Astrocyte of the cerebellum (primary cell): ENCODE measurements at regions not wholly inside any gene's neighbourhood (a gene's known extent, or its start where the extent isn't known, plus 50 kb on each side); places are given as distances from the start of the nearest gene placed in this dataset.

ENCODE experiments used
- DNase-seq: peaks from one replicate; pipeline ENCODE4 v3.0.0-alpha.2; 2011; ENCODE audit warnings: low read depth
- H3K4me3 ChIP-seq: 2 replicates; pipeline ENCODE4 v1.5.1; 2011; ENCODE audit warnings: mild to moderate bottlenecking, low read depth, low read length, moderate library complexity
- in situ Hi-C: cut with HindIII; loops from 2 replicates; pipeline ENCODE4 v1.10.0; 2017; ENCODE audit warnings: low sequenced_read_pairs
- TF ChIP-seq, protein P1 (sequence below): IDR thresholded peaks from 2 replicates; pipeline ENCODE4 v1.5.1; 2012; ENCODE audit warnings: low read length, low read depth, moderate library complexity, mild to moderate bottlenecking; ENCODE audit errors: missing control alignments

DNA sequence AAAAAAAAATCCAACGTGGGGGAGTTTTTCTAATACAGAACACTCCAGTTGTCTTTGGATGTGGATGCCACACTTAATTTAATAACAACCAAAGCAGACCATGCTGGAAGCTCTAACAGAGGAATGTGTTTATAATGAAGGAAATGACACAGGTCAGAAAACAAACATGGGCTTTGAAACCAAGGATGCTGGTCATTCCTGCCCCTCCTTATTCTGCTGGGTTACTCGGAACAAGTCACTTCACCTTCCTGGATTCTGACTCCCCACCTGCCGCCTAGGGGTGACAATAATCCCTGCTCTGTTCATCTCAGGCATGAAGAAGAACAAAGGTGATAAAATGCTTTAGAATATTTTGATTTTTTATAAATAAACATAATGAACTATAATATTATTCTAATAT is 240.9 kb upstream of the ADAMTS9 start:
- in situ Hi-C loops: loop anchor here (5.0 kb wide), 1 partner anchor 56 kb away; no protein-coding TSS in a partner anchor
- H3K4me3 ChIP-seq: no peak overlapping the region
- no peak for DNase-seq
- TF ChIP-seq, protein P1, sequence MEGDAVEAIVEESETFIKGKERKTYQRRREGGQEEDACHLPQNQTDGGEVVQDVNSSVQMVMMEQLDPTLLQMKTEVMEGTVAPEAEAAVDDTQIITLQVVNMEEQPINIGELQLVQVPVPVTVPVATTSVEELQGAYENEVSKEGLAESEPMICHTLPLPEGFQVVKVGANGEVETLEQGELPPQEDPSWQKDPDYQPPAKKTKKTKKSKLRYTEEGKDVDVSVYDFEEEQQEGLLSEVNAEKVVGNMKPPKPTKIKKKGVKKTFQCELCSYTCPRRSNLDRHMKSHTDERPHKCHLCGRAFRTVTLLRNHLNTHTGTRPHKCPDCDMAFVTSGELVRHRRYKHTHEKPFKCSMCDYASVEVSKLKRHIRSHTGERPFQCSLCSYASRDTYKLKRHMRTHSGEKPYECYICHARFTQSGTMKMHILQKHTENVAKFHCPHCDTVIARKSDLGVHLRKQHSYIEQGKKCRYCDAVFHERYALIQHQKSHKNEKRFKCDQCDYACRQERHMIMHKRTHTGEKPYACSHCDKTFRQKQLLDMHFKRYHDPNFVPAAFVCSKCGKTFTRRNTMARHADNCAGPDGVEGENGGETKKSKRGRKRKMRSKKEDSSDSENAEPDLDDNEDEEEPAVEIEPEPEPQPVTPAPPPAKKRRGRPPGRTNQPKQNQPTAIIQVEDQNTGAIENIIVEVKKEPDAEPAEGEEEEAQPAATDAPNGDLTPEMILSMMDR: no peak

DNA sequence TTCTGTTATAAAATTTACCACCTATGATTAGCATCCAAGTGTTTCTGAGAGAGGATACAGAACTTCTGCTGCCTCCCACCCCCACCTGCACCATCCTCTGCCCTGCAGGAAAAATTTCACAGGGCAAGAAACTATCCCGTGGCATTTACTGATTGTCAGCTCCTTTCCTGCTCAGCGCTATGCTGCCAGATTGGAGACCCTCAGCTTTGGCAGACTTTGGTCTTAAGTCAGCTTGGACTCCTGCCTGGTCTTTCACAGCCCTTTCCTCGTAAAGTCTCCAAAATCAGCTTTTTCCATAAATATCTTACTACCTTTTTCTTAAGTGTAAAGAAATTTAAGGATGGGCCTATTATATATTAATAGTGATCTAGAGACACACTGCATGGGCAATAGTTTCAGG is 239.9 kb upstream of the ADAMTS9 start:
- no peak overlapping the region for H3K4me3 ChIP-seq
- DNase-seq: no peak
- TF ChIP-seq, protein P1: no peak
- in situ Hi-C loops: loop anchor here (5.0 kb wide), 1 partner anchor 55 kb away; no protein-coding TSS in a partner anchor

DNA sequence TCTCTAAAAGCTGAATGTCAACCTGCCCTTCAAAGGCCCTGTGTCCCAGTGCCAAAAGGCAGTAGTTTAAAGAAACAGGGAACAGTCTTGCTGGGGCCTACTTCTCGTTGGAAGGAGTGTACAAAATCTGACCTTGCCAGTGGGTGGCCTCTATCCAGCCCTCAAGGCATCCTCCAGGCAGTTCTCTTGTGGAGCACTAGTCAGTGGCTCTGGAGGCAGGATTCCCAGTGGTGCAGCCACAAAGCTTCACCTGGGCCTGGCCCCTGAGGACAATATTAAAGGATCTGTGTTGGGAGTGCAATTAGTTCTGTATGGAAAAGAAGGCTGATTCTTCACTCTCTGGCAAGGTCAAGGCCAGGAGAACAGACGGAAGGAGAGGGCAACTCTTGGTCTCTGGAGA is 237.8 kb upstream of the ADAMTS9 start:
- TF ChIP-seq, protein P1: no peak
- in situ Hi-C loops: loop anchor here (5.0 kb wide), 1 partner anchor 53 kb away; no protein-coding TSS in a partner anchor
- DNase-seq: no peak
- H3K4me3 ChIP-seq: no peak overlapping the region

DNA sequence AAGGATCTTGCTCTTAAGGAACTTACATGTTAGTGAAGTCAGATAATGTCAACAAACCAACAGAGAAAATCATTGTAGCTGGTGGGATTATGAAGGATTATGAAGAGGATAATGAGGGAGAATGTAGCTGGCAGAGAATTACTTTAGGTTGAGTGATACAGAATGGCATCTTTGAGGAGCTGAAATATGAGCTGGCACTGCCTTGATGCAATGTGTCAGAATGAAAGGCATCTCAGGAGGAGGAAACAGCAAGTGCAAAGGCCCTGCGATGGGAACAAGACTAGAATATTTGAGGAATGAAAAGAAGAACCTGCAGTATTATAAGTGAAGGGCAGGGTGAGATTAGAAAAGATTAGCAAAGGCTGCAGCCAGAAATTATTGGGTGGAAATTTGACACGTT is 237.2 kb upstream of the ADAMTS9 start:
- TF ChIP-seq, protein P1: no peak
- in situ Hi-C loops: loop anchor here (5.0 kb wide), 2 partner anchors 42 to 53 kb away; no protein-coding TSS in a partner anchor
- H3K4me3 ChIP-seq: no peak overlapping the region
- DNase-seq: no peak

DNA sequence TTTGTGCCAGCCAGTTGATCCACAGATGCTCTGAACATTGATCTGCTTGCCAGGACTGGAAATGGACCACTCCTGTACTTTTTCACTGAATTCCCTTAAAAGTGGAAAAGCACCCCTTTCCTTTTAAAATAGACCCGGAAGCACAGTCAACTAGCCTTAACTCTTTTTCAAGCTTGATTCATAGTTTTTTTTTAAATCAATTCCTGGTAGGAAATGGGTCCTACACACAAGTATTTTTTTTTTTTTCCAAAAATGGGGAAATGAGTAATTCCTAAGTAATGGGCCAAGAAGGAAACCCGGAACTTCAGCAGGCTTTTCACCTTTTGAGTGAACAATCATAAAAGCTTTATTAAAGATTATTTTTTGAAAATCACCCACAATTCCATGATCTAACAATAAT is 234.4 kb upstream of the ADAMTS9 start:
- no peak overlapping the region for H3K4me3 ChIP-seq
- in situ Hi-C loops: loop anchor here (5.0 kb wide), 1 partner anchor 45 kb away; no protein-coding TSS in a partner anchor
- TF ChIP-seq, protein P1: no peak
- DNase-seq: no peak

DNA sequence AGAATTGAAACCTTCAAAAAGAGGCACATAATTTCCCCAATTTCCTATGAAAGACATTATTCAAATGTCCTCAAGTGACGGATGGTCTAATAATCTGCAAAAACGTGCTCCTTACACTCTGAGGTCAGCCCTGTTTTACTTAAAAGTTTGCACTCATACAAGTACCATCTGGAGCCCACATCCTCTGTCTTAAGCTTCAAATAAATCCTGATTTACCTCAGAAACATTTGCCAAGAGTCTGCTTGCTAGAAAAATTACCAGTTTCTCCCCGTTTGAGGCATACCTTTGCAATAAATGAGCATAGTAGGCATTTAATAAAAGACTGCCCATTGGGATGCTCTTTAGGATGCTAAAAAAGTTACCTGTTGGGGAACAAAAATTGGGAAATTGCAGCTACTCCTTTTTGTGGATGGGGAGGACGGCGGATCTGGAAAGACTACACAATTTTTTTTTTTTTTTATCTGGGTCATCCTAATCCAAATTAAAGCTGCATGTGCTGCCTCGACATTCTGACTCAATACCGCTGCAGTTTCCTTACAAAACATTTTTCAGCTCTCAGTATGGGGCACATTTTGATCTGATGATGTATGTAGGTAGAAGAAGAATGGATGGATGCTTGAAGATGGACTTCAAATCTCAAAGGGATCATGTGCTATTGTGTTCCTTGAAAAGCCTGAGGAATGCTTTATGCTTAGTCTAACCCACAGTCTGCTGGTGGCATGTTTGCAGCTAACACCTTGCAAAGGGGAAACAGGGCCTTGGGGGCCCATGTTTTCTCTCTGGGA is 233.7 kb upstream of the ADAMTS9 start:
- TF ChIP-seq, protein P1: no peak
- H3K4me3 ChIP-seq: no peak overlapping the region
- in situ Hi-C loops: loop anchor here (5.0 kb wide), 1 partner anchor 46 kb away; no protein-coding TSS in a partner anchor
- DNase-seq: no peak
